ENCODE measurements at regions not wholly inside any gene's neighbourhood (a gene's known extent, or its start where the extent isn't known, plus 50 kb on each side); places are given as distances from the start of the nearest gene placed in this dataset.
"Not testable (repeated sequence)": the region's sequence is repeated elsewhere in the genome, so short reads cannot be mapped to it uniquely, and the experiment has no call there.

GRCh38 chr6:125647391-125647790 lies 102.0 kb upstream of the HEY2 start:
- H3K36me3 ChIP-seq (ENCODE audit: insufficient read depth, low read length, poor library complexity, severe bottlenecking): no peaks in the 10 kb centered on the region
- intact Hi-C loops (cut with micrococcal nuclease; ENCODE audit: unreplicated experiment): no loop called here
- POLR2A ChIA-PET (ENCODE audit: low non-redundant PET): no interaction called here
- TF ChIP-seq EZH2 (IDR thresholded peaks at IDR 0.05; ENCODE audit: borderline replicate concordance, low read depth, low read length, poor library complexity, severe bottlenecking): no peak
- no peak for TF ChIP-seq CTCF (conservative IDR thresholded peaks at IDR 0.05; ENCODE audit: low read depth, low read length)
- no TSS peak for BruUV-seq (replicated peaks)
- DNase-seq (ENCODE audit: low spot score): no peak
- no peaks in the 10 kb centered on the region for H3K4me1 ChIP-seq (ENCODE audit: insufficient read depth, low read length, poor library complexity, severe bottlenecking)
- H3K27ac ChIP-seq (ENCODE audit: low read depth, low read length, poor library complexity, severe bottlenecking): no peak overlapping the region
- H3K9me3 ChIP-seq (ENCODE audit: low read depth, low read length, poor library complexity, severe bottlenecking): no peaks in the 10 kb centered on the region
- H3K4me3 ChIP-seq (ENCODE audit: low read depth, low read length, poor library complexity, severe bottlenecking): no peak overlapping the region
- CTCF ChIA-PET: no interaction called here
- no peaks in the 10 kb centered on the region for H3K27me3 ChIP-seq (replicated peaks; ENCODE audit: insufficient read depth, low read depth, low read length, poor library complexity)

- H3K9me3 ChIP-seq (ENCODE audit: low read depth, low read length, poor library complexity, severe bottlenecking); H3K36me3 ChIP-seq (ENCODE audit: insufficient read depth, low read length, poor library complexity, severe bottlenecking); H3K27ac ChIP-seq (ENCODE audit: low read depth, low read length, poor library complexity, severe bottlenecking); intact Hi-C loops (cut with micrococcal nuclease; ENCODE audit: unreplicated experiment); DNase-seq (ENCODE audit: low spot score); POLR2A ChIA-PET (ENCODE audit: low non-redundant PET); CTCF ChIA-PET; H3K4me1 ChIP-seq (ENCODE audit: insufficient read depth, low read length, poor library complexity, severe bottlenecking); H3K27me3 ChIP-seq (replicated peaks; ENCODE audit: insufficient read depth, low read depth, low read length, poor library complexity); H3K4me3 ChIP-seq (ENCODE audit: low read depth, low read length, poor library complexity, severe bottlenecking); BruUV-seq (replicated peaks): not testable (repeated sequence)
These were observed 95.7 kb upstream of the HEY2 start for GRCh38 chr6:125653752-125654151.

GRCh38 chr6:125655511-125655910 lies 93.9 kb upstream of the HEY2 start:
- intact Hi-C loops (cut with micrococcal nuclease; ENCODE audit: unreplicated experiment): no loop called here
- Histone ChIP-seq H3K4me1 (ENCODE audit: insufficient read depth, low read length, poor library complexity, severe bottlenecking) (no peaks in the 10 kb centered on the region), H3K27ac (ENCODE audit: low read depth, low read length, poor library complexity, severe bottlenecking) (no peak overlapping the region), H3K36me3 (ENCODE audit: insufficient read depth, low read length, poor library complexity, severe bottlenecking) (no peaks in the 10 kb centered on the region), H3K9me3 (ENCODE audit: low read depth, low read length, poor library complexity, severe bottlenecking) (no peaks in the 10 kb centered on the region), H3K4me3 (ENCODE audit: low read depth, low read length, poor library complexity, severe bottlenecking) (no peak overlapping the region), H3K27me3 (replicated peaks; ENCODE audit: insufficient read depth, low read depth, low read length, poor library complexity) (no peaks in the 10 kb centered on the region)
- DNase-seq (ENCODE audit: low spot score): no peak
- no TSS peak for BruUV-seq (replicated peaks)
- POLR2A ChIA-PET (ENCODE audit: low non-redundant PET): no interaction called here
- CTCF ChIA-PET: no interaction called here
- TF ChIP-seq CTCF (conservative IDR thresholded peaks at IDR 0.05; ENCODE audit: low read depth, low read length): no peak
- no peak for TF ChIP-seq EZH2 (IDR thresholded peaks at IDR 0.05; ENCODE audit: borderline replicate concordance, low read depth, low read length, poor library complexity, severe bottlenecking)

GRCh38 chr6:125656287-125656870 lies 93.1 kb upstream of the HEY2 start:
- H3K9me3 ChIP-seq (ENCODE audit: low read depth, low read length, poor library complexity, severe bottlenecking): no peaks in the 10 kb centered on the region
- BruUV-seq (replicated peaks): no TSS peak
- CTCF ChIA-PET: no interaction called here
- no peaks in the 10 kb centered on the region for H3K36me3 ChIP-seq (ENCODE audit: insufficient read depth, low read length, poor library complexity, severe bottlenecking)
- TF ChIP-seq CTCF (conservative IDR thresholded peaks at IDR 0.05; ENCODE audit: low read depth, low read length): no peak
- TF ChIP-seq EZH2 (IDR thresholded peaks at IDR 0.05; ENCODE audit: borderline replicate concordance, low read depth, low read length, poor library complexity, severe bottlenecking): no peak
- H3K27ac ChIP-seq (ENCODE audit: low read depth, low read length, poor library complexity, severe bottlenecking): no peak overlapping the region
- no peaks in the 10 kb centered on the region for H3K4me1 ChIP-seq (ENCODE audit: insufficient read depth, low read length, poor library complexity, severe bottlenecking)
- intact Hi-C loops (cut with micrococcal nuclease; ENCODE audit: unreplicated experiment): no loop called here
- DNase-seq (ENCODE audit: low spot score): no peak
- no peaks in the 10 kb centered on the region for H3K27me3 ChIP-seq (replicated peaks; ENCODE audit: insufficient read depth, low read depth, low read length, poor library complexity)
- POLR2A ChIA-PET (ENCODE audit: low non-redundant PET): no interaction called here
- H3K4me3 ChIP-seq (ENCODE audit: low read depth, low read length, poor library complexity, severe bottlenecking): no peak overlapping the region
